Heart left ventricle (tissue), 16 donors: ENCODE measurements at regions not wholly inside any gene's neighbourhood (a gene's known extent, or its start where the extent isn't known, plus 50 kb on each side); places are given as distances from the start of the nearest gene placed in this dataset.

ENCODE experiments used
- ATAC-seq, 4 donors: fragments of 200-7000 bp; cut with Tn5 transposase; one replicate each; pipeline ENCODE4 v1.9.1; 2020 to 2022; ENCODE audit warnings: moderate library complexity in 4 of 4, mild to moderate bottlenecking in 3 of 4, moderate number of reproducible peaks in 1 of 4
- DNase-seq, 5 donors: peaks; one replicate each; pipeline ENCODE4 v3.0.0-alpha.2; 2020
- H3K27ac ChIP-seq, 12 donors: fragments of 200-600 bp; sonication (generic) in 4 of 12; one replicate each; pipeline versions ENCODE4 v1.5.0 to v1.8.0; 2016 to 2022; ENCODE audit warnings: mild to moderate bottlenecking in 2 of 12
- H3K27me3 ChIP-seq, 9 donors: fragments of 200-600 bp; sonication (generic) in 2 of 9; one replicate each; pipeline versions ENCODE4 v1.5.1 to v1.8.0; 2016 to 2022; ENCODE audit warnings: mild to moderate bottlenecking in 3 of 9
- H3K36me3 ChIP-seq, 9 donors: fragments of 200-600 bp; sonication (generic) in 2 of 9; one replicate each; pipeline versions ENCODE4 v1.5.0 to v1.8.0; 2018 to 2022; ENCODE audit warnings: mild to moderate bottlenecking in 2 of 9
- H3K4me1 ChIP-seq, 12 donors: fragments of 200-600 bp; sonication (generic) in 4 of 12; one replicate each; pipeline versions ENCODE4 v1.5.0 to v1.8.0; 2016 to 2022; ENCODE audit warnings: mild to moderate bottlenecking in 3 of 12
- H3K4me3 ChIP-seq, 12 donors: fragments of 200-600 bp; sonication (generic) in 4 of 12; one replicate each; pipeline versions ENCODE4 v1.5.0 to v1.8.0; 2017 to 2022; ENCODE audit warnings: mild to moderate bottlenecking in 9 of 12, moderate library complexity in 4 of 12
- H3K9me3 ChIP-seq, 12 donors: fragments of 200-600 bp; sonication (generic) in 4 of 12; one replicate each; pipeline versions ENCODE4 v1.5.0 to v1.8.0; 2016 to 2022; ENCODE audit warnings: mild to moderate bottlenecking in 1 of 12
- POLR2A ChIP-seq, 2 donors: fragments of 450-650 bp; IDR thresholded peaks; one replicate each; pipeline ENCODE4 v1.6.1; 2017; ENCODE audit warnings: antibody characterized with exemption in 2 of 2, mild to moderate bottlenecking in 2 of 2, moderate library complexity in 2 of 2
- WGBS, 4 donors: extraction: QIAGEN DNeasy Blood & Tissue Kit in 2 of 4; methylation state at CpG; one replicate each; pipeline versions ENCODE4 v1.1.5 to v1.1.7; 2013 to 2018; 5-methylcytosine and 5-hydroxymethylcytosine counted together
- intact Hi-C, 10 donors: fragments of 100-400 bp; cut with DNase I; formaldehyde crosslinking; loops; one replicate each; pipeline versions ENCODE4 v1.11.1 to v1.14.2; 2022
- TF ChIP-seq, protein P1 (sequence below), 12 donors: fragments of 200-600 bp; sonication (generic) in 4 of 12; IDR thresholded peaks; one replicate each; pipeline versions ENCODE4 v1.5.0 to v1.8.0; 2018 to 2022; ENCODE audit warnings: antibody characterized with exemption in 12 of 12, mild to moderate bottlenecking in 5 of 12
- donor health status: ischemic (EF 13 %, LVEDD 7.1; RV severe dilation, severe dysfunction).
- donor health status: healthy with polysubstance abuse.
- donor health status: DM: no; HTN: yes; CAD: no.
- donor health status: DM: no; HTN: no; CAD: no.
- donor health status: ischemic (EF 25% LVEDD 6.9; RV normal size, moderate dysfunction).
- donor health status: ischemic (EF 25% LVEDD 5.7; RV mildly dilated, moderate dysfunction).
- donor health status: healthy.
- donor health status: DM: yes; HTN: yes; CAD: no.
- donor health status: ischemic (EF 35%, LVEDD 5.7; RV mildly dilated, moderate dysfunction).
- donor health status: nonischemic (EF 11% LVEDD 7.7; RV severe dilation, severe dysfunction).
- donor health status: DM: yes; HTN: yes; CAD: no.
- donor health status: PGD.
- donor health status: ischemic (EF 29% LVEDD 5.4; RV normal size, mild dysfunction).
- donor health status: nonischemic (EF 23%, LVEDD 6.1; RV moderate dilation, normal function).

DNA sequence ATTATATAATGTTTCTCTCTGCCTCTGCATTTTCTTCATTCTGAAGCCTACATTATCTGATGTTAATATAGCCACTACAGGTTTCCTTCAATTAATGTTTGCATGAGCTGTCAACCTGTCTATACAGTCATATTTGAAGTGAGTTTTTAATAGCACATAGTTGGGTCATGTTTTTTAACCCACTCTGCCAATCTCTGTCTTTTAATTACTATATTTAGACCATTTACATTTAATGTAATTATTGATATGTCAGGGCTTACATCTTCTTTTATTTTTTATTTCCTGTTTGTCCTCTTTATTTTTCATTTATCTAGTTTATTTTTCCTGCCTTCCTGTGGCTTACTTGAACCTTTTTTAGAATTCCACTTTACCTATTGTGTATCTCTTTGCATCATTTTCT is 124.3 kb upstream of the PDE1C start:
- H3K36me3 ChIP-seq: no peaks in the 10 kb centered on the region
- H3K27ac ChIP-seq: no peak overlapping the region
- H3K27me3 ChIP-seq: no peaks in the 10 kb centered on the region
- TF ChIP-seq, protein P1, sequence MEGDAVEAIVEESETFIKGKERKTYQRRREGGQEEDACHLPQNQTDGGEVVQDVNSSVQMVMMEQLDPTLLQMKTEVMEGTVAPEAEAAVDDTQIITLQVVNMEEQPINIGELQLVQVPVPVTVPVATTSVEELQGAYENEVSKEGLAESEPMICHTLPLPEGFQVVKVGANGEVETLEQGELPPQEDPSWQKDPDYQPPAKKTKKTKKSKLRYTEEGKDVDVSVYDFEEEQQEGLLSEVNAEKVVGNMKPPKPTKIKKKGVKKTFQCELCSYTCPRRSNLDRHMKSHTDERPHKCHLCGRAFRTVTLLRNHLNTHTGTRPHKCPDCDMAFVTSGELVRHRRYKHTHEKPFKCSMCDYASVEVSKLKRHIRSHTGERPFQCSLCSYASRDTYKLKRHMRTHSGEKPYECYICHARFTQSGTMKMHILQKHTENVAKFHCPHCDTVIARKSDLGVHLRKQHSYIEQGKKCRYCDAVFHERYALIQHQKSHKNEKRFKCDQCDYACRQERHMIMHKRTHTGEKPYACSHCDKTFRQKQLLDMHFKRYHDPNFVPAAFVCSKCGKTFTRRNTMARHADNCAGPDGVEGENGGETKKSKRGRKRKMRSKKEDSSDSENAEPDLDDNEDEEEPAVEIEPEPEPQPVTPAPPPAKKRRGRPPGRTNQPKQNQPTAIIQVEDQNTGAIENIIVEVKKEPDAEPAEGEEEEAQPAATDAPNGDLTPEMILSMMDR (IDR thresholded peaks at IDR 0.05): no peak
- TF ChIP-seq POLR2A (IDR thresholded peaks at IDR 0.05): no peak
- peaks cover 0 to 21% (median 5%) of the 10 kb centered on the region in 12 donors for H3K9me3 ChIP-seq
- no peak overlapping the region for H3K4me3 ChIP-seq
- no peak for ATAC-seq
- no peaks in the 10 kb centered on the region for H3K4me1 ChIP-seq
- intact Hi-C loops: no loop called here
- no peak for DNase-seq

DNA sequence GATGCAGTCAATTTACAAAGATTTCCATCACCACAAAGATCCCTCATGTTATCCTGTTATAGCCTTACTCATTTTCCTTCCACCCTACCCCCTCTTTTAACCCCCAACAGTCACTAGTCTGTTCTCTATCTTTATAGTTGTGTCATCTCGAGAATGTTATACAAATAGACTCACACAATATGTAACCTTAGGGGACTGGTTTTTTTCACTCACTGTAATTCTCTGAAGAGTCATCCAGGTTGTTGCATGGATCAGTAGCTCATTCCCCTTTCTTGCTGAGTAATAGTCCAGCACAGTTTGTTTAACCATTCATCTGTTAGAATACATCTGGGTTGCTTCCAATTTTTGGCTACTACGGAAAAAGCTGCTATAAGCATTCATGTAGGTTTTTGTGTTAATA is 121.1 kb upstream of the PDE1C start:
- H3K4me3 ChIP-seq: no peak overlapping the region
- intact Hi-C loops: no loop called here
- H3K9me3 ChIP-seq: peaks cover 0 to 21% (median 5%) of the 10 kb centered on the region in 12 donors
- no peaks in the 10 kb centered on the region for H3K27me3 ChIP-seq
- no peak overlapping the region for H3K27ac ChIP-seq
- TF ChIP-seq, protein P1 (IDR thresholded peaks at IDR 0.05): no peak
- no peak for TF ChIP-seq POLR2A (IDR thresholded peaks at IDR 0.05)
- WGBS, 4 donors: 84 to 86% (median 85%) methylated on average over 2 of the region's 2 CpGs
- no peak for ATAC-seq
- DNase-seq: no peak
- no peaks in the 10 kb centered on the region for H3K4me1 ChIP-seq
- no peaks in the 10 kb centered on the region for H3K36me3 ChIP-seq

DNA sequence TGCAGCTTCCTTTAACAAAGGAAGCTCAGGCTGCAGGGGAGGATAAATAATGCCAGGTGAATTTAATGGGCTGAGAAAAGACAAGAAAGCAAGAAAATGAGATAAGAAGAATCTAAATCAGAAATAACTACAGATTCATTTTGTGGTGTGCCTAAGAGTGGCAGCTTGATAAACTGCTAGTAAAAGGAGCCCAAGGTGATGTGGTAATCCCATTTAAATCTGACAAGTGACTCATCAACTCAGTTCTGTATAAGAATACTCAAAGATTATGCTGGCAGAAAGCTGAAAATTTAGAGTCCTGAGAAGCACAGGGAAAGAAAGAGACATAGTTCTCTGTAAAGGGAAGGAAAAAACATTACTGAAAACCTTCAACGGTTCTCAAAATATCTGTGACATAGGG is 109.4 kb upstream of the PDE1C start:
- no peak for ATAC-seq
- no peaks in the 10 kb centered on the region for H3K36me3 ChIP-seq
- intact Hi-C loops: loop anchor here in 2 of 10 donors (10.0 kb wide), 2 partner anchors 365 to 375 kb away; no protein-coding TSS in a partner anchor

DNA sequence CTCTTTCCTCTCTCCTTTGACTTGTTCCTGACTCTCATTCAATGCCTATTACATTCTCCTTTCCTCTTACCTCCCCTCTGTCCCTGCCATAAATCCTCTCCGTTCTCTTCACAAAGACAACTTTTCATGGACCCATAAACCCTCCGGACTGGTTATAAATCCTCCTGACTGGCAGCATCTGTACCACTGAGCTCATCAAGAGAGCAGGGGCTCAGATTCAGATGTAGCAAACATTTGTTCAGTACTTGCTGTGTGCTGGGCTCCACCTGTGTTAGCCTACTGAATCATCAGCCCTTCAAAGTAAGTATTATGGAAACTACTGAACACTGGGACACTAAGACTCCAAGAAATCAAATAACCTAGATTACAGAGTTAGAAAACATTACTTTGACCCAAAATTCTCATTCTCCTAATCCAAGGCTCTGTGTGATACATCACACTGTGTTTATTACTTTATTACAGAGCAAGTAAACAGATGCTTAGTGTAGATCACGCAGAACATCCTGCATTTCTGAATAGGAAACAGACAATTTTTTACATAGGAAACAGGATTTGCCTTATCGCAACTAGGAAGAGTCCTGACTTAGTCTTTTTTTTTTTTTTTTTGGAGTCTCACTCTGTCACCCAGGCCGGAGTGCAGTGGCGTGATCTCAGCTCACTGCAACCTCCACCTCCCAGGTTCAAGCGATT is 108.6 kb upstream of the PDE1C start:
- 72 to 83% (median 78%) methylated on average over 7 of the region's 7 CpGs for WGBS, 4 donors
- TF ChIP-seq, protein P1 (IDR thresholded peaks at IDR 0.05): no peak
- no peak for TF ChIP-seq POLR2A (IDR thresholded peaks at IDR 0.05)

More for the DNA sequence above, 109.4 kb upstream of the PDE1C start:
- Histone ChIP-seq H3K9me3 (no peaks in the 10 kb centered on the region), H3K27me3 (no peaks in the 10 kb centered on the region), H3K4me3 (no peak overlapping the region), H3K27ac (no peak overlapping the region), H3K4me1 (peaks cover 0 to 5% (median 0%) of the 10 kb centered on the region in 12 donors)
- DNase-seq: no peak
- TF ChIP-seq POLR2A (IDR thresholded peaks at IDR 0.05): no peak
- TF ChIP-seq, protein P1 (IDR thresholded peaks at IDR 0.05): no peak
- WGBS, 4 donors: 49 to 66% (median 59%) methylated on average over 1 of the region's 1 CpG

More for the DNA sequence above, 108.6 kb upstream of the PDE1C start:
- Histone ChIP-seq H3K36me3 (no peaks in the 10 kb centered on the region), H3K27ac (no peak overlapping the region), H3K4me1 (peaks cover 0 to 5% (median 0%) of the 10 kb centered on the region in 12 donors), H3K4me3 (no peak overlapping the region), H3K9me3 (no peaks in the 10 kb centered on the region), H3K27me3 (no peaks in the 10 kb centered on the region)
- DNase-seq (no peak), ATAC-seq (no peak)
- intact Hi-C loops: loop anchor here in 2 of 10 donors (10.0 kb wide), 2 partner anchors 364 to 374 kb away; no protein-coding TSS in a partner anchor
